ENCODE measurements at regions not wholly inside any gene's neighbourhood (a gene's known extent, or its start where the extent isn't known, plus 50 kb on each side); places are given as distances from the start of the nearest gene placed in this dataset.

GRCh38 chr9:80605129-80605528, 1033.4 kb downstream of the TLE4 start:
- TF ChIP-seq, protein P1, sequence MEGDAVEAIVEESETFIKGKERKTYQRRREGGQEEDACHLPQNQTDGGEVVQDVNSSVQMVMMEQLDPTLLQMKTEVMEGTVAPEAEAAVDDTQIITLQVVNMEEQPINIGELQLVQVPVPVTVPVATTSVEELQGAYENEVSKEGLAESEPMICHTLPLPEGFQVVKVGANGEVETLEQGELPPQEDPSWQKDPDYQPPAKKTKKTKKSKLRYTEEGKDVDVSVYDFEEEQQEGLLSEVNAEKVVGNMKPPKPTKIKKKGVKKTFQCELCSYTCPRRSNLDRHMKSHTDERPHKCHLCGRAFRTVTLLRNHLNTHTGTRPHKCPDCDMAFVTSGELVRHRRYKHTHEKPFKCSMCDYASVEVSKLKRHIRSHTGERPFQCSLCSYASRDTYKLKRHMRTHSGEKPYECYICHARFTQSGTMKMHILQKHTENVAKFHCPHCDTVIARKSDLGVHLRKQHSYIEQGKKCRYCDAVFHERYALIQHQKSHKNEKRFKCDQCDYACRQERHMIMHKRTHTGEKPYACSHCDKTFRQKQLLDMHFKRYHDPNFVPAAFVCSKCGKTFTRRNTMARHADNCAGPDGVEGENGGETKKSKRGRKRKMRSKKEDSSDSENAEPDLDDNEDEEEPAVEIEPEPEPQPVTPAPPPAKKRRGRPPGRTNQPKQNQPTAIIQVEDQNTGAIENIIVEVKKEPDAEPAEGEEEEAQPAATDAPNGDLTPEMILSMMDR (IDR thresholded peaks at IDR 0.05): no peak; the same call in 1 of the 2 replicates
- TF ChIP-seq REST (IDR thresholded peaks at IDR 0.05; ENCODE audit: insufficient read depth in 1 of 2, low read depth in 2 of 2, low read length in 1 of 2) (no peak), POLR2AphosphoS5 (IDR thresholded peaks at IDR 0.05; ENCODE audit: low read depth, low read length) (no peak), TCF7L2 (IDR thresholded peaks at IDR 0.05; ENCODE audit: low read depth, low read length) (no peak), SIN3A (IDR thresholded peaks at IDR 0.05; ENCODE audit: borderline replicate concordance, insufficient read depth, low read depth, low read length) (no peak)

Measured in Panc1 (cell line).